NCI-H2107 treated with DMSO at 0.1 percent for 48 hours (cell line): ENCODE measurements at regions not wholly inside any gene's neighbourhood (a gene's known extent, or its start where the extent isn't known, plus 50 kb on each side); places are given as distances from the start of the nearest gene placed in this dataset.

Experiments used
- DNase-seq: peaks from one replicate; lab custom pipeline; 2025; ENCODE audit not compliant: unreplicated experiment; lab: John Stamatoyannopoulos, UW

GRCh38 chr9:79986437-79986836, 414.7 kb downstream of the TLE4 start:
- no peak for DNase-seq

- DNase-seq = no peak
Observed at GRCh38 chr9:79985772-79986171, 414.0 kb downstream of the TLE4 start.

GRCh38 chr9:79985264-79985663, 413.5 kb downstream of the TLE4 start:
- DNase-seq = no peak

- DNase-seq = no peak
Observed at GRCh38 chr9:79984429-79985067, 412.8 kb downstream of the TLE4 start.

- DNase-seq = no peak
Observed at GRCh38 chr9:79980432-79980831, 408.7 kb downstream of the TLE4 start.

DNA sequence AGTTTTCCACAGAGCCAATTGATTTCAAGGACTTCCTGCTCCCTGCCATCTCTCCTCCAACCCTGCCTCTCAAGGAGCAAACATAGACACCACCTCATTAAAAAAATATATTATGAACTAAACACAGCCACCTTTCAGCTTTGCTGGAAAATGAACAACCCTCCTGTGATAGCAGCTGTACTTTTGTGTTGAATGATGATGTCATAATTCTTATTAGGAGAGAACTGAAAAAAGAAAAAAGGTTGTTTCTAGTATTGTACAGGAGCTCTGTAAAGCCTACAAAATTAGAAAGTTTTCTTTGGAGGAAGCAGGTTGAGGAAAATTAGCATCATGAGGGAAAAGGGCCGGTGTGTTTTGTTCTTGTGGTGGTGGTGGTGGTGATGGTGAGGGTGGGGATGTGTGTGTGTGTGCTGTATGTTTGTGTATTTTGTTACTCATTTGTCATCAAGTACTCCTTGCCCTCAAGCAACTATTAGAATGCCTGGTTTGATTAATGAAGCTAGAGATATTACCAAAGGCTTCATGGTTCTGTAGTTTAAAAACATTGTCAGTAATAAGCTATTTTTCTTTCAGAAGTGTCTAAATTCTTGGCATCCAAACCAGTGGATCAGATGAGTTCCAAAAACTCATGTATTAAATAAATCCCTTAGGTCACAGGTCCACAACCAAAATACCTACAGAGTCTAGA, 405.9 kb downstream of the TLE4 start:
- DNase-seq = no peak

GRCh38 chr9:79977074-79977435, 405.3 kb downstream of the TLE4 start:
- no peak for DNase-seq

- no peak for DNase-seq
Observed at GRCh38 chr9:79976257-79977073, 404.7 kb downstream of the TLE4 start.

- no peak for DNase-seq
Observed at GRCh38 chr9:79975621-79976256, 404.0 kb downstream of the TLE4 start.

DNA sequence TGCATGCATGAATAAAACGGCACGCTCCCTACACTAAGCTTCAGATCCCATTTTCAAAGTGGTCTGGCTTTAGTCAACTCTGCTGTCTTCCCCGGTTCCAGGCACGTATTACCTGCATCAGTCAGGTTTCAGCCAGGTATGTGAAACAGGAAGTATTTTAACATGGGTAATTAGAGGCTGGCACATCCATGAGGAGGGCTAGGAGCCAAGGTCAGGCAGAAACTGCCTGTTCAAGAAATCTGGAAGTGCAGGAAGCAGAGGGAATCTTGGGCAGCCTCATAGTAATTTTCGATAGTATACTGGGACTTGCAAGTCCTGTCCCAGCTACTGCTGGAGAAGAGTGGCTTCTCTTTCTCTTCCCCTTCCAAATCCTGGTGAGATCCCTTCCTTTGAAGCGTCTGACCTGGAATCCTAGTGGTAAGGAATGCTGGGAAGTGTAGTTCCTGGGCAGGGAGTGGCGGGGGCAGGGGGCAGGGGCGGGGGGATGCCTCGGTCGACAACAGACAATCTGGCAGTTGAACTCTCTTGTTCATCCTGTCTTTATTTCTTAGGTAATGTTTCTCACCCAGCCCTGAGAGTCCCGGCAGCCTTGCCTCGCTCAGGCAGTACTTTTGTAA, 403.1 kb downstream of the TLE4 start:
- DNase-seq = no peak

GRCh38 chr9:79973627-79974026, 401.9 kb downstream of the TLE4 start:
- DNase-seq = no peak

GRCh38 chr9:79970146-79970425, 398.3 kb downstream of the TLE4 start:
- DNase-seq = no peak

DNA sequence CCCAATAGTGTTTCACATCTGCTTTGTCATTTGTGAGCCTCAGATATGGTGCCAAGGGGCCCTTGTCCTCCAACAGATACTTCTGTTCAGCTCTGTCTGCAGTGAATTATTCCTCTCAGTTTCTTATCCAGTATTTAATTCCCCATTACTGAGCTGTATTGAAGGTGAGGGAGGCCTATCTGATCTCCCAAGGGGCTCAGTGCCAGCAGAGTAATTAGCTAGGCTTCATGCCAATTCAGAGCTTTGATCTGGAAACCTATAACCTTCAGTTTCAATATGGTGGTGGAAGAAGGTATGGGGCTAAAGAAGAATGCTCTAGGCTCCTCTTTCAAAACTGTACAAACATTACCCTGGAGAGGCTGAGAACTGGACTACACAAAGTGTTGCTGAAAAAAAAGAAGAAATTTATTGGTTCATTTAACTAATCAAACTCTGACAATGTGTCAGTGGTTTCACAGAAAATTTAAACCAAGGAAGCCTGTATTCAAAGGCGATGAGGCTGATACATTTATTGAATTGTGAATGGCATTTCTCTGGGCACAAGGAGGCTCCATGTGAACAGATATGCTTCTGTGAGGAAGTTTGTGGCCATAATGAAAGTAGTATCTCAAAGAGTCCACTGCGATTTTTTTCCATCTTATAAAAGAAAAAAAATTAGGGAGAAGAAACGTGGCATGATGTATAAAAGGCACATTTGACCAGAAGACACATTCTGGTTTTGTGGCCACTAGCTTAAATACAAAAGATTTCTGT, 397.8 kb downstream of the TLE4 start:
- DNase-seq = no peak

GRCh38 chr9:79968533-79968932, 396.8 kb downstream of the TLE4 start:
- DNase-seq = no peak

- DNase-seq = no peak
Observed at GRCh38 chr9:79962836-79963235, 391.1 kb downstream of the TLE4 start.

DNA sequence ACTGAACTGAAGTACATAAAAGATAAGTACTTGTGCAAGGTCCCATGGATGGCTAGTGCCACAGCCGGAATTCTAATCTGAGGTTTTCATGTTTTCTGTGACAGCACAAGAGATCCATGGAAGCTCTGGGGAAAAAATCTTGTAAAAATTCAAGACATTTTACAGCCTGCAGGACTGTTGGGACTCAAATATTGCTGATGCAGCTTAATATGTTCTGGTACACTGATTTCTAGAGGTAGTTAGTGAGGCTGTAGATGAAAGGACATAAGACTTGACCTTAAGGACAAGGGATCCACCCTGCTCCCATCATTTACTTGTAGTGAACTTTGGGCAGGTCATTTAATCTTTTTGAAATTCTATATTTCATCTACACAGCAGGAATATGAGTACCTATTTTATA, 390.4 kb downstream of the TLE4 start:
- DNase-seq = no peak

DNA sequence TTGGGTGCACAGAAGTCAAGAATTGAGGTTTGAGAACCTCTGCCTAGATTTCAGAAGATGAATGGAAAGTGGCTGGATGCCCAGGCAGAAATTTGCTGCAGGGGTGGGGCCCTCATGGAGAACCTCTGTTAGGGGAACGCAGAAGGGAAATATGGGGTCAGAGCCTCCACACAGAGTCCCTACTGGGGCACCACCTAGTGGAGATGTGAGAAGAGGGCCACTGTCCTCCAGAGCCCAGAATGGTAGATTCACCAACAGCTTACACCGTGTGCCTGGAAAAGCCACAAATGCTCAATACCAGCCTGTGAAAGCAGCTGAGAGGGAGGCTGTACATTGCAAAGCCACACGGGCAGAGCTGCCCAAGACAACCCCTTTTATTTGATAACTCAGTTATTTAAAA, 383.5 kb downstream of the TLE4 start:
- no peak for DNase-seq

- no peak for DNase-seq
Observed at GRCh38 chr9:79953908-79954307, 382.1 kb downstream of the TLE4 start.

DNA sequence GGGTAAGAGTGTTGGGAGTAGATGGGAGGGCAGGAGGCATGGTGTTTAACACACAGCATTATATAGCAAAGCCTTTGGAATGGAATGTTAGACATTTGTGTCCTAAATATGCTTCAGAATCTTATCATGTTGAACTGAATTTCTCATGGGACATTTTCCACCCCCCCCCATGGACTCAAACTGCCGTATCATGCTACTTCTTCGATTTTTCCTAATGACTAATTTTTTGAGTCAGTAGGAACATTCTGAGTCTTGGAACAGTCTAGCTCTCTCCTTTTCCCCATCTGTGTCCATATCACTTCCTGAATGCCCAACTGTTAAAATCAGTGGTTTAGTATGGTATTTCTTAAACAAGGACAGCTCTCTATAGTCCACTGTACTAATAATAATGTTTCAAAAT, 380.6 kb downstream of the TLE4 start:
- no peak for DNase-seq

DNA sequence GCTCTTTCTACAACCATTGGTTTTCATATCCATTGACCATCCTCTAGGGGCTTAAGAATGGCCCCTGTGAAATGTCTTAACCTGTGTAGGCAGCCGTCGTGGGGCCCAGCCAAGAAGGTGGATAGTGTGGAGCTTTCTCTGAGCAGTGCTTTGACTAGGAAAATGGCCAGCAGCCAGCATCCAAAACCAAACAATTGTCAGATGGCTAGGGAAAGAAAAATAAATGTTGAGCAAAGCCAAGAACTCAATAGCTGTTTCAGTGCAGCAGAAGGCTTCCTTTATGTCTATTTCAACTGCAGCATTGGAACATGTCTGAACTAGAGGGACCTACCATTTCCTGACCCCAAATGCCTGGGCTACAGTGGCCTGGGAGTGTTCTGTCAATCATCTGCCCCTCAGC, 374.9 kb downstream of the TLE4 start:
- no peak for DNase-seq

GRCh38 chr9:79945495-79945894, 373.7 kb downstream of the TLE4 start:
- DNase-seq = no peak
